Breast epithelium (tissue), 3 donors: ENCODE measurements at regions not wholly inside any gene's neighbourhood (a gene's known extent, or its start where the extent isn't known, plus 50 kb on each side); places are given as distances from the start of the nearest gene placed in this dataset.

Experiments
- CTCF ChIP-seq, 3 donors: fragments of 450-650 bp; IDR thresholded peaks; one replicate each; pipeline ENCODE4 v1.5.1; 2016 to 2017; ENCODE audit warnings: antibody characterized with exemption in 3 of 3, mild to moderate bottlenecking in 3 of 3, moderate library complexity in 3 of 3
- POLR2A ChIP-seq: fragments of 450-650 bp; IDR thresholded peaks from one replicate; pipeline ENCODE4 v1.6.1; 2016; ENCODE audit warnings: antibody characterized with exemption, mild to moderate bottlenecking, moderate library complexity

DNA sequence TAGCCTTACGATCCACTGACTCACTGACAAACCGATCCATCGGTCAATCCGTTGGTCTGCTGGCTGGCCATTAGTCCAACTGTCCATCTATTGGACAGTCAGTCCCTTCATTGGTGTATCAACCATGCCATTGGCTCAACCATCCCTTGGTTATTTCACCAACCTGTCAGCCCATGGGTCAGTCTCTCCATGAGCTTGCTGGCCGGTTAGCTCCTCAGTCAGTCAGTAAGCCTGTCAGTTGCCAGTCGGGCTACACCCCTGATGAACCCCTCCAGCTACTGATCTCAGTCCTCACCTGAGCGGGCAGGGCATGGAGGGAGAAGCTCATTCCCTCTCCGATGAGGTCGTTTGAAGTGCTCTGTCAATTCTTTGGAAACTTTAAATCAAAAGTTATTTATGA, 166.5 kb downstream of the FGF18 start:
- no peak for TF ChIP-seq POLR2A
- TF ChIP-seq CTCF (IDR thresholded peaks at IDR 0.05) = no peak
